ENCODE measurements at regions not wholly inside any gene's neighbourhood (a gene's known extent, or its start where the extent isn't known, plus 50 kb on each side); places are given as distances from the start of the nearest gene placed in this dataset.
"Not testable (repeated sequence)": the region's sequence is repeated elsewhere in the genome, so short reads cannot be mapped to it uniquely, and the experiment has no call there.

DNA sequence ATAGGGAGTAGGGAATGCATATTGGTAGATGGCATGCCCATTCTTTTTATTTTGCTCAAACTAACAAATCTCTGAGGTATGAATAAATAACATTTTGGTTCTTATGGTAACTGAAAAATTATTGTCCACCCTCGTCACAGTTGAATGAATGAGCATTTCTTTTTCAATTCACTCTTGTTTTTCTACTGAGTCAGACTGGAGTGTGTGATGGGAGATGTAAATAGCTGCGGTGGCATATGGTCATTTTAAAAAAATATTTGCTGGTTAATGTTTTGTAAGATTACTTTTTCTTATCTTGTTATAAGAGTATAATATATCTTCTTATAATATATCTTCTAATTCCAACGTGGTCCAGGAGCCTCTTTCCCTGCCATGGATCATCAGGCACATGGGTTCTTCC is 586.5 kb downstream of the SLITRK5 start:
- DNase-seq: no peak

GRCh38 chr13:88263808-88264207 is 592.6 kb downstream of the SLITRK5 start:
- DNase-seq: no peak

- no peak for DNase-seq
Observed at GRCh38 chr13:88281841-88282240, 610.7 kb downstream of the SLITRK5 start.

DNA sequence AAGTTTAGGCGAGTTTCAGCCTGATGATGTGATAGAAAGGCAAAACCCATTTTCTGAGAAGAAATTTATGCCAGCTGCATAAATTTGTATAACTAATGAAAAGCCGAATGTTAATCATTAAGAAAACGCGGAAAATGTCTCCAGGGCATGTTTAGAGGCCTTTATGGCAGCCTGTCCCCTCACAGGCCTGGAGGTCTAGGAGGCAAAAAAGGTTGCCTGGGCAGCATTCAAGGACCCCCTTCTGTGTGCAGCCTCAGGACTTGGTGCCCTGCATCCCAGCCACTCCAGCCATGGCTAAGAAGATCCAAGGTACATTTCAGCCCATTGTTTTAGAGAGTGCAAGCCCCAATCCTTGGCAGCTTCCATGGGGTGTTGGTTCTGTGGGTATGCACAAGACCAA is 614.2 kb downstream of the SLITRK5 start:
- no peak for DNase-seq

DNA sequence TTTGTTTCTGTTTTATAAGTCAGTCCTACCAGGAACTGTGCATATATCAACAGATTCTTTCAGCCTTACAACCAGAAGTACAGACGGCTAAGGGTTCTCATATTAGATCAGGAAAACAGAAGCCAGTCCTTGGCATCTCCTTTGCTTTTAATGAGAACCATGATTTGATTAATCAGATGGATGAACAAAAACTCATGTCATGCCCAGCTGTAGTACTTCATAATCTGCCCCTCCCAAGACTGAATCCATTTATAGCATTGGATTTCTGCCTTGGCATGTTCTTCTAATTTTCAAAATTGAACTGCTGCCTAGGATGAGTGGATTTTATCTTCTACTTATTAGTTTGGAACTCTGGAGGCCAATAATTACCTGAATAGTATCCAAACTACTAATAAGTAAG is 617.2 kb downstream of the SLITRK5 start:
- DNase-seq: no peak

DNA sequence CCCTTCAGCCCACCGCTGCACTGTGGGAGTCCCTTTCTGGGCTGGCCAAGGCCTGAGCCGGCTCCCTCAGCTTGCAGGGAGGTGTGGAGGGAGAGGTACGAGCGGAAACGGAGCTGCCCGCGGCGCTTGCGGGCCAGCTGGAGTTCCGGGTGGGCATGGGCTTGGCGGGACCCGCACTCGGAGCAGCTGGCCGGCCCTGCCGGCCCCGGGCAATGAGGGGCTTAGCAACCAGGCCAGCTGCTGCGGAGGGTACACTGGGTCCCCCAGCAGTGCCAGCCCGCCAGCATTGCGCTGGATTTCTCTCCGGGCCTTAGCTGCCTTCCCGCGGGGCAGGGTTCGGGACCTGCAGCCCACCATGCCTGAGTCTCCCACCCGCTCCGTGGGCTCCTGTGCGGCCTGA is 620.6 kb downstream of the SLITRK5 start:
- DNase-seq: not testable (repeated sequence)

DNA sequence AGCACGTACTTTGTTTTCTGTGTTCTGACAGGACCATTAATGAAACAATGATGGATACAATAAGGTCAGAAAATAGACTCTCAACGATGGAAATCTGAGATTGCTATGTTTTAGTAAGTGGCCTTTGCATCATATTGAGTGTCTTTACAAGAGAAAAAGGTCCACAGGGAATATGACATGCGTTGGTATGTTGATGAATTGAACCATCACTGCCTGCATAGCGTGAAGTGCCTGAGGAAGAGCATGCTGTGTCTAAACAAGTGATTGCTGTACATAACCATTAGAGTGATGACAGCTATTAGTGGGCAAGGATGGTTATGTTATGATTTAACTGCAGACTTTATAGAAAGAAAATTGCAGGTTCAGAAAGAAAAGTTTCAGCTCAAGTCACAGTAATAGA is 623.2 kb downstream of the SLITRK5 start:
- no peak for DNase-seq

DNA sequence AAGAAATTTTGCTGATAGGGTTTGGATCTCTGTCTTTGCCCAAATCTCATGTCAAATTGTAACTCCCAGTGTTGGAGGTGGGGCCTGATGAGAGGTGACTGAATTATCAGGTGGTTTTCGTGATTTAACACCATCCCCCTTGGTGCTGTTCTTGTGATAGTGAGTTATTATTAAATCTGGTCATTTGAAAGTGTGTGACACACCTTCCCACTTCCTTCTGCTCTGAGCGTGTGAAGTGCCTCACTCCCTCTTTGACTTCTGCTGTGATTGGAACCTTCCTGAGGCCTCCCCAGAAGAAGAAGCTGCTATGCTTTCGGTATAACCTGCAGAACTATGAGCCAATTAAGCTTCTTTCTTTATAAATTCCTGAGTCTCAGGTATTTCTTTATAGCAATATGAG is 632.0 kb downstream of the SLITRK5 start:
- DNase-seq: no peak

- DNase-seq: no peak
Observed at GRCh38 chr13:88303605-88304004, 632.4 kb downstream of the SLITRK5 start.

GRCh38 chr13:88314496-88314895 is 643.3 kb downstream of the SLITRK5 start:
- DNase-seq: no peak

DNA sequence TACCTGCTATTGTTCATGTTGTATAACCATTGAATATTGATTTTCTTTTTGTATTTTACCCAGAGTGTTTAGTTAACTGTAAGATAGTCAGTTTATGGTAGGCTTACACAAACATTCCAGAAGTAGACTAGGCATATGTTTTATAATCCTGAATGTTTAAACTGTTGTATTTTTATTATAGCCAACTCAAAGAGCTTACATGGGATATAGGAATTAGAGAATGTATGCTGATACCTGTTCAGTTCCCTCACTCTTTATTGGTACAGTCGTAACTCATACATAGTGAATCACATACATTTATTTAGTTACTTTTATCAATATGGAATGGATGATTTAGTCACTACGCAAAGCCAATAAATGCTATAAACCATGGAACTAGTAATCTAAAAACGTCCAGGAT is 657.9 kb downstream of the SLITRK5 start:
- no peak for DNase-seq

- DNase-seq: no peak
Observed at GRCh38 chr13:88339271-88339741, 668.1 kb downstream of the SLITRK5 start.

GRCh38 chr13:88345171-88345847 is 674.1 kb downstream of the SLITRK5 start:
- no peak for DNase-seq

GRCh38 chr13:88360761-88361160 is 689.6 kb downstream of the SLITRK5 start:
- DNase-seq: no peak

DNA sequence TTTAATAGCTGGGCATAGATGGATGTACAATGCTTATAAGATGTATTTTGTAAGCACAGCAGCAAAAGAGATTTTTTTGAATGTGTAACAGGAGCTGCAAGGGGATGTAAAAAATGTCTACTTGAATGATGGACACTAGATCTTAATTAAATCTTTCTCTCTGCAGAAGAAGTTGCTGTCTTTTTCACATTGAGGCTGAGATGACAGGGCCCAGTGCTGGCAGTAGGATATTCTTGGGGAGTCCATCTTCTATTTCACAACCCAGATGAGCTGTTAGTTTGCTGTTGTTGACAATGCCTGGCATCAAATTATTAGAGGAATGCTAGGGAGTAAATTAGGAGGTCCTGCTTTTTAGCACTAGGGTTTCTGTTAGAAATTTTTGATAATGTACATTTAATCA is 698.7 kb downstream of the SLITRK5 start:
- no peak for DNase-seq

- no peak for DNase-seq
Observed at GRCh38 chr13:88376760-88377388, 705.7 kb downstream of the SLITRK5 start.

DNA sequence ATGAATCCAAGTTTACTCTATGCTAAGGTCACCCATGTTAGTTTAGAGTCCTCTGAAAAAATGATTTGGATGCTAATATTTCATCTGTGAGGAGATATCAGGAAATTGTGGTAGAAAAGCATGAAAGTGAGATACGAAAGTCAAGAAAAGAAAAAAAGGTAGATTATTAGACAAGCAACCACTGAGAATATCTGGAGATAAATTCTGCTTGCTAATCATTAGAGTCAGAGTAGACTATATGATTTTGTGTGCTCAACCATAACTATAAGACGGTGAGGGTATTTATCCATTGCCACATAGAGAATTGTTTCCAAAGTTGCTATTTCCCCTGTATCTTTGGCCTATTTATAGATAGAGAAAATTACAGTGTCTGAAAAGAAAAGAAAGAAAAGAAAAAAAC is 706.7 kb downstream of the SLITRK5 start:
- no peak for DNase-seq

DNA sequence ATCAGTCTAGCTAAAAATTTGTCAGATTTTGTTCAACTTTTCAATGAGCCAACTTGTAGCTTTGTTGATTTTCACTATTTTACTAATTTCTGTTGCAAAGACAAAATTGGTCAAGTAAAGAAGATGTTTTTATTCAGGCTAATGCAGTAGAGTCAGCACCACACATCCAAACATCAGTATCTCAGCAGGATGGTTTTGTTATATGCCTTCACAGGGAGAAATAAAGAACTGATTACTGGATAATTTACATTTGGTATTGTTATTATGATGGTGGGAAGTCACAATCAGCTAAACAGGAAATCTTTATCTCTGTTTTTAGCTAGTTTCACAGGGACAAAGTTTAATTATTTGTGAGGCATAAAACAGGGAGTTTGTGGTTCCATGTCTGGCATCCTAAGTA is 713.4 kb downstream of the SLITRK5 start:
- no peak for DNase-seq

GRCh38 chr13:88395804-88396203 is 724.6 kb downstream of the SLITRK5 start:
- no peak for DNase-seq

GRCh38 chr13:88411696-88412095 is 740.5 kb downstream of the SLITRK5 start:
- no peak for DNase-seq

GRCh38 chr13:88417801-88418200 is 746.6 kb downstream of the SLITRK5 start:
- no peak for DNase-seq

GRCh38 chr13:88424463-88424862 is 753.3 kb downstream of the SLITRK5 start:
- DNase-seq: no peak

- DNase-seq: no peak
Observed at GRCh38 chr13:88426661-88427060, 755.5 kb downstream of the SLITRK5 start.

DNA sequence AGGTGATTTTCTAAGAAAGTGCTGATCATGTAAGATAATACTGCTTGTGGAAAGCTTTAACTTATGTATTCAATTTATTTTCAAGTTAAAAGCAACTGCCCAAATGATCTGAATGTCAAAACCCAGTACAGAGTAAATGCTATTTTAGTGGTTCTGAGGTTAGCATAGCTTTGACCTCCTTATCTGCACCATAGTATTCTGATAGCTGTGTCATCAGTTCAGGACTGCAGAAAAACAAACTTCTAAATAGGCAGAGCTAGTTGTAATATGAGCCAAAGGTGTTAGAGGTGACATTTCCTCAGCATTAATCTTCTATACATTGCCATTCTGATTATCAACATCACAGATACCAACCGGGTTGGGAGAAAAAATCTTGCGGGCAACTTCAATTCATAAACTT is 758.7 kb downstream of the SLITRK5 start:
- DNase-seq: no peak

DNA sequence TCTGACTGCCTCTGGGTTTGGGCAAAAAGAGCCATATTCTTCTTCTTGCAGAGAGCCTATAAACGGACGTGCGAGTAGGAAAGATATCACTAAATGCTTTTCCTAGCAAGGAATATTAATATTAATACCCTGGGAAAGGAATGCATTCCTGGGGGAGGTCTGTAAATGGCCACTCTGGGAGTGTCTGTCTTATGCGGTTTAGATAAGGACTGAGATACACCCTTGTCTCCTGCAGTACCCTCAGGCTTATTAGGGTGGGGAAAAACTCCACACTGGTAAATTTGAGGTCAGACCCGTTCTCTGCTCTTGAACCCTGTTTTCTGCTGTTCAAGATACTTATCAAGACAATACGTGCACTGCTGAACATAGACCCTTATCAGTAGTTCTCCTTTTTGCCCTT is 763.8 kb downstream of the SLITRK5 start:
- no peak for DNase-seq

Measured in NCI-H2107 (cell line).